ENCODE measurements at regions not wholly inside any gene's neighbourhood (a gene's known extent, or its start where the extent isn't known, plus 50 kb on each side); places are given as distances from the start of the nearest gene placed in this dataset.

- POLR2A ChIA-PET: no interaction called here
- TF ChIP-seq ZNF639 (tag by site-specific recombination; IDR thresholded peaks at IDR 0.05) (no peak), ZNF140 (tag by site-specific recombination; IDR thresholded peaks at IDR 0.05) (no peak), ZNF843 (tag by site-specific recombination; IDR thresholded peaks at IDR 0.05) (no peak), ZNF391 (tag by site-specific recombination; IDR thresholded peaks at IDR 0.05; ENCODE audit: borderline replicate concordance, low read depth) (no peak), ZNF571 (tag by site-specific recombination; IDR thresholded peaks at IDR 0.05) (no peak), GLIS2 (tag by site-specific recombination; IDR thresholded peaks at IDR 0.05) (no peak), ZEB2 (tag by site-specific recombination; IDR thresholded peaks at IDR 0.05) (no peak), ZNF792 (tag by site-specific recombination; IDR thresholded peaks at IDR 0.05) (no peak), ZNF324 (tag by site-specific recombination; IDR thresholded peaks at IDR 0.05) (no peak), MYNN (tag by site-specific recombination; IDR thresholded peaks at IDR 0.05; ENCODE audit: borderline replicate concordance) (no peak), ZXDB (tag by site-specific recombination; IDR thresholded peaks at IDR 0.05) (no peak), ZSCAN23 (tag by site-specific recombination; IDR thresholded peaks at IDR 0.05) (no peak), ZNF416 (tag by site-specific recombination; IDR thresholded peaks at IDR 0.05) (no peak)
- TF ChIP-seq, protein P1, sequence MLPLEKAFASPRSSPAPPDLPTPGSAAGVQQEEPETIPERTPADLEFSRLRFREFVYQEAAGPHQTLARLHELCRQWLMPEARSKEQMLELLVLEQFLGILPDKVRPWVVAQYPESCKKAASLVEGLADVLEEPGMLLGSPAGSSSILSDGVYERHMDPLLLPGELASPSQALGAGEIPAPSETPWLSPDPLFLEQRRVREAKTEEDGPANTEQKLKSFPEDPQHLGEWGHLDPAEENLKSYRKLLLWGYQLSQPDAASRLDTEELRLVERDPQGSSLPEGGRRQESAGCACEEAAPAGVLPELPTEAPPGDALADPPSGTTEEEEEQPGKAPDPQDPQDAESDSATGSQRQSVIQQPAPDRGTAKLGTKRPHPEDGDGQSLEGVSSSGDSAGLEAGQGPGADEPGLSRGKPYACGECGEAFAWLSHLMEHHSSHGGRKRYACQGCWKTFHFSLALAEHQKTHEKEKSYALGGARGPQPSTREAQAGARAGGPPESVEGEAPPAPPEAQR (tag by site-specific recombination; IDR thresholded peaks at IDR 0.05): no peak
- Histone ChIP-seq H3K9me3 (ENCODE audit: control insufficient read depth, insufficient read depth, low read depth, low read length) (no peaks in the 10 kb centered on the region), H3K27ac (ENCODE audit: extremely low read depth, low read depth, low read length) (no peak overlapping the region), H3K4me1 (ENCODE audit: control insufficient read depth, insufficient read depth, low read length) (no peaks in the 10 kb centered on the region), H3K4me3 (ENCODE audit: low read depth, low read length) (no peak overlapping the region), H3K36me3 (ENCODE audit: control insufficient read depth in 2 of 2, insufficient read depth in 1 of 2, low read length in 2 of 2) (no peaks in the 10 kb centered on the region)
- CTCF ChIA-PET: no interaction called here
These were observed 436.6 kb downstream of the MRPL39 start for GRCh38 chr21:25170681-25171080.

DNA sequence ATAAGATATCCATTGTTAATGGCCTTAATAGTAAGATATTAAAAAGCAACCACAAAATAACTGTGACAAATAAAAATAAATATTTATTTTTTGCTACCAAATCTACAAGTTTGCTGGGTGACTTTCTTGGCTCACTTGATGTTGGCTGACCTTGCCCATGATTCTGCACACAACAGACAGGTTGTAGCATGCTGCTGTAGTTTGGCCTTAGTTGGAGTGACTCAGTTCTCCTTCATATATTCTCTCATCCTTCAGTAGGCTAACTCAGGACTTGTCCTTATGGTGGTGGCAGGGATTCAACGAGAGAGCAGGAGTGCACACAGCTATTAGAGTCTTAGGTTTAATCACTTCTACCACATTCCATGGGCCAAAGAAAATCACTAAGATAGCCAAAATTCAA lies 437.9 kb downstream of the MRPL39 start:
- H3K4me3 ChIP-seq (ENCODE audit: low read depth, low read length): no peak overlapping the region
- H3K27ac ChIP-seq (ENCODE audit: extremely low read depth, low read depth, low read length): no peak overlapping the region
- H3K4me1 ChIP-seq (ENCODE audit: control insufficient read depth, insufficient read depth, low read length): no peaks in the 10 kb centered on the region
- H3K36me3 ChIP-seq (ENCODE audit: control insufficient read depth in 2 of 2, insufficient read depth in 1 of 2, low read length in 2 of 2): no peaks in the 10 kb centered on the region
- CTCF ChIA-PET: no interaction called here
- H3K9me3 ChIP-seq (ENCODE audit: control insufficient read depth, insufficient read depth, low read depth, low read length): no peaks in the 10 kb centered on the region
- POLR2A ChIA-PET: no interaction called here
- TF ChIP-seq, protein P2, sequence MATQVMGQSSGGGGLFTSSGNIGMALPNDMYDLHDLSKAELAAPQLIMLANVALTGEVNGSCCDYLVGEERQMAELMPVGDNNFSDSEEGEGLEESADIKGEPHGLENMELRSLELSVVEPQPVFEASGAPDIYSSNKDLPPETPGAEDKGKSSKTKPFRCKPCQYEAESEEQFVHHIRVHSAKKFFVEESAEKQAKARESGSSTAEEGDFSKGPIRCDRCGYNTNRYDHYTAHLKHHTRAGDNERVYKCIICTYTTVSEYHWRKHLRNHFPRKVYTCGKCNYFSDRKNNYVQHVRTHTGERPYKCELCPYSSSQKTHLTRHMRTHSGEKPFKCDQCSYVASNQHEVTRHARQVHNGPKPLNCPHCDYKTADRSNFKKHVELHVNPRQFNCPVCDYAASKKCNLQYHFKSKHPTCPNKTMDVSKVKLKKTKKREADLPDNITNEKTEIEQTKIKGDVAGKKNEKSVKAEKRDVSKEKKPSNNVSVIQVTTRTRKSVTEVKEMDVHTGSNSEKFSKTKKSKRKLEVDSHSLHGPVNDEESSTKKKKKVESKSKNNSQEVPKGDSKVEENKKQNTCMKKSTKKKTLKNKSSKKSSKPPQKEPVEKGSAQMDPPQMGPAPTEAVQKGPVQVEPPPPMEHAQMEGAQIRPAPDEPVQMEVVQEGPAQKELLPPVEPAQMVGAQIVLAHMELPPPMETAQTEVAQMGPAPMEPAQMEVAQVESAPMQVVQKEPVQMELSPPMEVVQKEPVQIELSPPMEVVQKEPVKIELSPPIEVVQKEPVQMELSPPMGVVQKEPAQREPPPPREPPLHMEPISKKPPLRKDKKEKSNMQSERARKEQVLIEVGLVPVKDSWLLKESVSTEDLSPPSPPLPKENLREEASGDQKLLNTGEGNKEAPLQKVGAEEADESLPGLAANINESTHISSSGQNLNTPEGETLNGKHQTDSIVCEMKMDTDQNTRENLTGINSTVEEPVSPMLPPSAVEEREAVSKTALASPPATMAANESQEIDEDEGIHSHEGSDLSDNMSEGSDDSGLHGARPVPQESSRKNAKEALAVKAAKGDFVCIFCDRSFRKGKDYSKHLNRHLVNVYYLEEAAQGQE (tag by site-specific recombination; IDR thresholded peaks at IDR 0.05): no peak
- TF ChIP-seq ZNF341 (tag by site-specific recombination; IDR thresholded peaks at IDR 0.05; ENCODE audit: low read depth) (no peak), SP3 (tag by site-specific recombination; IDR thresholded peaks at IDR 0.05) (no peak), ZNF830 (tag by site-specific recombination; IDR thresholded peaks at IDR 0.05; ENCODE audit: low read depth) (no peak), ZNF629 (tag by site-specific recombination; IDR thresholded peaks at IDR 0.05) (no peak), ZNF24 (tag by site-specific recombination; IDR thresholded peaks at IDR 0.05) (no peak), ZNF132 (tag by site-specific recombination; IDR thresholded peaks at IDR 0.05; ENCODE audit: borderline replicate concordance) (no peak), HOXA7 (CRISPR knock-in tag; IDR thresholded peaks at IDR 0.05; ENCODE audit: borderline replicate concordance) (no peak), ZNF23 (tag by site-specific recombination; IDR thresholded peaks at IDR 0.05; ENCODE audit: borderline replicate concordance) (no peak)
- TF ChIP-seq, protein P1 (tag by site-specific recombination; IDR thresholded peaks at IDR 0.05): no peak
- TF ChIP-seq, protein P3, sequence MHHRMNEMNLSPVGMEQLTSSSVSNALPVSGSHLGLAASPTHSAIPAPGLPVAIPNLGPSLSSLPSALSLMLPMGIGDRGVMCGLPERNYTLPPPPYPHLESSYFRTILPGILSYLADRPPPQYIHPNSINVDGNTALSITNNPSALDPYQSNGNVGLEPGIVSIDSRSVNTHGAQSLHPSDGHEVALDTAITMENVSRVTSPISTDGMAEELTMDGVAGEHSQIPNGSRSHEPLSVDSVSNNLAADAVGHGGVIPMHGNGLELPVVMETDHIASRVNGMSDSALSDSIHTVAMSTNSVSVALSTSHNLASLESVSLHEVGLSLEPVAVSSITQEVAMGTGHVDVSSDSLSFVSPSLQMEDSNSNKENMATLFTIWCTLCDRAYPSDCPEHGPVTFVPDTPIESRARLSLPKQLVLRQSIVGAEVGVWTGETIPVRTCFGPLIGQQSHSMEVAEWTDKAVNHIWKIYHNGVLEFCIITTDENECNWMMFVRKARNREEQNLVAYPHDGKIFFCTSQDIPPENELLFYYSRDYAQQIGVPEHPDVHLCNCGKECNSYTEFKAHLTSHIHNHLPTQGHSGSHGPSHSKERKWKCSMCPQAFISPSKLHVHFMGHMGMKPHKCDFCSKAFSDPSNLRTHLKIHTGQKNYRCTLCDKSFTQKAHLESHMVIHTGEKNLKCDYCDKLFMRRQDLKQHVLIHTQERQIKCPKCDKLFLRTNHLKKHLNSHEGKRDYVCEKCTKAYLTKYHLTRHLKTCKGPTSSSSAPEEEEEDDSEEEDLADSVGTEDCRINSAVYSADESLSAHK (tag by site-specific recombination; IDR thresholded peaks at IDR 0.05): no peak

Data from HEK293 (cell line).